KMS-11 (cell line): ENCODE measurements at regions not wholly inside any gene's neighbourhood (a gene's known extent, or its start where the extent isn't known, plus 50 kb on each side); places are given as distances from the start of the nearest gene placed in this dataset.

Experiments used
- H2AFZ ChIP-seq: fragments of 200-600 bp; sonication (generic); 2 replicates; pipeline ENCODE4 v1.6.1; 2016; ENCODE audit warnings: antibody characterized with exemption, mixed run types, low read depth
- H3K27ac ChIP-seq: fragments of 200-600 bp; sonication (generic); 2 replicates; pipeline ENCODE4 v1.6.1; 2016; ENCODE audit warnings: mild to moderate bottlenecking, mixed run types
- H3K27me3 ChIP-seq: fragments of 200-600 bp; sonication (generic); 2 replicates; pipeline ENCODE4 v1.6.1; 2017; ENCODE audit warnings: mild to moderate bottlenecking, low read depth, mixed run types, moderate library complexity; ENCODE audit not compliant: insufficient read depth
- H3K36me3 ChIP-seq: fragments of 200-600 bp; sonication (generic); 2 replicates; pipeline ENCODE4 v1.6.1; 2017; ENCODE audit warnings: mild to moderate bottlenecking, mixed run types; ENCODE audit not compliant: insufficient read depth
- H3K4me1 ChIP-seq: fragments of 200-600 bp; sonication (generic); 2 replicates; pipeline ENCODE4 v1.6.1; 2016; ENCODE audit warnings: mild to moderate bottlenecking, low read depth, mixed run types; ENCODE audit not compliant: poor library complexity, severe bottlenecking
- H3K4me2 ChIP-seq: fragments of 200-600 bp; sonication (generic); 2 replicates; pipeline ENCODE4 v1.7.0; 2016; ENCODE audit warnings: mild to moderate bottlenecking, mixed run types
- H3K4me3 ChIP-seq: fragments of 200-600 bp; sonication (generic); IDR thresholded peaks from 2 replicates; pipeline ENCODE4 v1.6.1; 2017; ENCODE audit warnings: low read depth, low read length, mixed read lengths; ENCODE audit not compliant: insufficient read depth
- H3K79me2 ChIP-seq: fragments of 200-600 bp; sonication (generic); 2 replicates; pipeline ENCODE4 v1.6.1; 2016; ENCODE audit warnings: low read depth, mixed run types; ENCODE audit not compliant: insufficient read depth
- H3K9ac ChIP-seq: fragments of 200-600 bp; sonication (generic); 2 replicates; pipeline ENCODE4 v1.6.1; 2016; ENCODE audit warnings: mild to moderate bottlenecking, mixed run types
- H4K20me1 ChIP-seq: fragments of 200-600 bp; sonication (generic); 2 replicates; pipeline ENCODE4 v1.6.1; 2016; ENCODE audit warnings: mild to moderate bottlenecking, mixed run types; ENCODE audit not compliant: insufficient read depth
- TF ChIP-seq, protein P1 (sequence below): fragments of 200-600 bp; sonication (generic); conservative IDR thresholded peaks from 2 replicates; pipeline ENCODE4 v1.6.1; 2017; ENCODE audit warnings: low read depth, mild to moderate bottlenecking, antibody characterized with exemption, low read length, moderate library complexity, mixed read lengths

- Histone ChIP-seq H3K4me2 (no peak overlapping the region), H3K4me3 (no peak overlapping the region), H2AFZ (no peak overlapping the region), H3K4me1 (no peaks in the 10 kb centered on the region), H3K79me2 (no peaks in the 10 kb centered on the region), H4K20me1 (no peaks in the 10 kb centered on the region), H3K27ac (no peak overlapping the region), H3K27me3 (no peaks in the 10 kb centered on the region), H3K9ac (no peak overlapping the region), H3K36me3 (no peaks in the 10 kb centered on the region)
- TF ChIP-seq, protein P1, sequence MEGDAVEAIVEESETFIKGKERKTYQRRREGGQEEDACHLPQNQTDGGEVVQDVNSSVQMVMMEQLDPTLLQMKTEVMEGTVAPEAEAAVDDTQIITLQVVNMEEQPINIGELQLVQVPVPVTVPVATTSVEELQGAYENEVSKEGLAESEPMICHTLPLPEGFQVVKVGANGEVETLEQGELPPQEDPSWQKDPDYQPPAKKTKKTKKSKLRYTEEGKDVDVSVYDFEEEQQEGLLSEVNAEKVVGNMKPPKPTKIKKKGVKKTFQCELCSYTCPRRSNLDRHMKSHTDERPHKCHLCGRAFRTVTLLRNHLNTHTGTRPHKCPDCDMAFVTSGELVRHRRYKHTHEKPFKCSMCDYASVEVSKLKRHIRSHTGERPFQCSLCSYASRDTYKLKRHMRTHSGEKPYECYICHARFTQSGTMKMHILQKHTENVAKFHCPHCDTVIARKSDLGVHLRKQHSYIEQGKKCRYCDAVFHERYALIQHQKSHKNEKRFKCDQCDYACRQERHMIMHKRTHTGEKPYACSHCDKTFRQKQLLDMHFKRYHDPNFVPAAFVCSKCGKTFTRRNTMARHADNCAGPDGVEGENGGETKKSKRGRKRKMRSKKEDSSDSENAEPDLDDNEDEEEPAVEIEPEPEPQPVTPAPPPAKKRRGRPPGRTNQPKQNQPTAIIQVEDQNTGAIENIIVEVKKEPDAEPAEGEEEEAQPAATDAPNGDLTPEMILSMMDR, result no peak
Observed at GRCh38 chr20:39152742-39153141, 190.6 kb downstream of the DHX35 start.

GRCh38 chr20:39152126-39152525 lies 190.0 kb downstream of the DHX35 start:
- Histone ChIP-seq H3K36me3 (no peaks in the 10 kb centered on the region), H3K4me1 (no peaks in the 10 kb centered on the region), H3K27me3 (no peaks in the 10 kb centered on the region), H4K20me1 (no peaks in the 10 kb centered on the region), H3K79me2 (no peaks in the 10 kb centered on the region), H3K4me2 (no peak overlapping the region), H3K27ac (no peak overlapping the region), H2AFZ (no peak overlapping the region), H3K9ac (no peak overlapping the region), H3K4me3 (no peak overlapping the region)
- TF ChIP-seq, protein P1, result no peak

DNA sequence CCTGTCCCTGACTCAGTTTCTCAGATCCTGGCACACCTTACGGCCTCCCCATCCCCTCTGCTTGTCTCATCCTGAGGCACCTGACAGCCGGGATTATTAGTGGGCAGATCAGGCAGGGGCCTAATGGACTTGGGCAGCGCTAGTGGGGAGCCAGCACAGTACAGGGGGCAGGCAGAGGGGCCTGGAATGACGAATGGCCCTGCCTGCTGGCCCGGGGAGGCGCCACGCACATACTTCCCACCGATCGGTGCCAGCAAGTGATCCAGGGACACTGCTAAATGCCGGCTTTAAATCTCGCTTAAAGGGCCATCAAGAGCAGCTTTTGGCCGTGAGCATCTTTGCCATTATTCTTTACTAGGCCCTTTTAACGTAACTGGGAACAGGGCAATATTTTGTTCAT lies 188.4 kb downstream of the DHX35 start:
- Histone ChIP-seq H4K20me1 (no peaks in the 10 kb centered on the region), H3K4me2 (no peak overlapping the region), H3K9ac (no peak overlapping the region), H3K4me1 (no peaks in the 10 kb centered on the region), H3K79me2 (no peaks in the 10 kb centered on the region), H3K27ac (no peak overlapping the region), H3K4me3 (no peak overlapping the region), H3K27me3 (no peaks in the 10 kb centered on the region), H2AFZ (no peak overlapping the region), H3K36me3 (no peaks in the 10 kb centered on the region)
- TF ChIP-seq, protein P1, result no peak

GRCh38 chr20:39146394-39146793 lies 184.2 kb downstream of the DHX35 start:
- no peak overlapping the region for H3K9ac ChIP-seq
- TF ChIP-seq, protein P1, result no peak
- no peaks in the 10 kb centered on the region for H3K27me3 ChIP-seq
- H3K4me2 ChIP-seq, result no peak overlapping the region
- no peaks in the 10 kb centered on the region for H4K20me1 ChIP-seq
- H2AFZ ChIP-seq, result no peak overlapping the region
- H3K4me1 ChIP-seq, result no peaks in the 10 kb centered on the region
- H3K36me3 ChIP-seq, result no peaks in the 10 kb centered on the region
- H3K4me3 ChIP-seq, result no peak overlapping the region
- H3K27ac ChIP-seq, result no peak overlapping the region
- no peaks in the 10 kb centered on the region for H3K79me2 ChIP-seq
